CD4-positive, alpha-beta T cell (primary cell): ENCODE measurements at regions not wholly inside any gene's neighbourhood (a gene's known extent, or its start where the extent isn't known, plus 50 kb on each side); places are given as distances from the start of the nearest gene placed in this dataset.

Experiments used
- ATAC-seq: fragments of 200-7000 bp; cut with Tn5 transposase; one replicate; pipeline ENCODE4 v1.10.0; 2022; ENCODE audit warnings: mild to moderate bottlenecking; ENCODE audit not compliant: poor library complexity
- CTCF ChIA-PET: fragments of 350-600 bp; sonication (Branson Sonifier 250); formaldehyde crosslinking; loops from one replicate; lab custom pipeline; 2021; ENCODE audit warnings: antibody characterized with exemption, inconsistent platforms; lab: Charles Lee
- POLR2A ChIA-PET: fragments of 350-600 bp; sonication (Branson Sonifier 250); formaldehyde crosslinking; loops from one replicate; lab custom pipeline; 2021; ENCODE audit warnings: antibody characterized with exemption, inconsistent platforms; lab: Charles Lee
- DNase-seq, 14 experiments: peaks; one replicate each; pipeline ENCODE4 v3.0.0-alpha.2; 2013 to 2020; ENCODE audit warnings: mixed read lengths in 2 of 14
- H3K27ac ChIP-seq, 2 donors: one replicate each; pipeline versions ENCODE4 v1.5.1 to v1.7.0; 2013; ENCODE audit warnings: low read length in 2 of 2, low read depth in 1 of 2, mild to moderate bottlenecking in 1 of 2
- H3K27me3 ChIP-seq, 2 experiments: 1 replicate in 1 of 2; 2 replicates in 1 of 2; pipeline versions ENCODE4 v1.6.1 to v1.7.0; 2013; ENCODE audit warnings: low read length in 2 of 2, control low read depth in 1 of 2, mild to moderate bottlenecking in 1 of 2, moderate library complexity in 1 of 2; ENCODE audit not compliant: insufficient read depth in 2 of 2, control insufficient read depth in 1 of 2
- H3K36me3 ChIP-seq: one replicate; pipeline ENCODE4 v1.6.1; 2013; ENCODE audit warnings: low read length, control low read depth; ENCODE audit not compliant: insufficient read depth
- H3K4me1 ChIP-seq: one replicate; pipeline ENCODE4 v1.6.1; 2013; ENCODE audit warnings: low read length, control low read depth; ENCODE audit not compliant: insufficient read depth
- H3K4me3 ChIP-seq: one replicate; pipeline ENCODE4 v1.5.1; 2013; ENCODE audit warnings: mild to moderate bottlenecking, low read length, moderate library complexity
- H3K9me3 ChIP-seq, 2 experiments: 1 replicate in 1 of 2; 2 replicates in 1 of 2; pipeline versions ENCODE4 v1.6.1 to v1.7.0; 2013; ENCODE audit warnings: low read length in 2 of 2, mild to moderate bottlenecking in 2 of 2, control low read depth in 1 of 2, moderate library complexity in 1 of 2; ENCODE audit not compliant: control insufficient read depth in 1 of 2, insufficient read depth in 1 of 2
- H3K27ac Mint-ChIP-seq: one replicate; pipeline ENCODE4 v1.8.0; 2020; ENCODE audit warnings: mixed read lengths
- H3K27me3 Mint-ChIP-seq: one replicate; pipeline ENCODE4 v1.8.0; 2021; ENCODE audit warnings: mixed read lengths
- H3K36me3 Mint-ChIP-seq: one replicate; pipeline ENCODE4 v1.8.0; 2021; ENCODE audit warnings: low read depth, mixed read lengths
- H3K4me1 Mint-ChIP-seq: one replicate; pipeline ENCODE4 v1.8.0; 2021; ENCODE audit warnings: low read depth, mixed read lengths
- H3K4me3 Mint-ChIP-seq: one replicate; pipeline ENCODE4 v1.8.0; 2020; ENCODE audit warnings: mild to moderate bottlenecking, mixed read lengths
- H3K9me3 Mint-ChIP-seq: one replicate; pipeline ENCODE4 v1.8.0; 2020; ENCODE audit warnings: mixed read lengths
- CTCF ChIP-seq: fragments of 200-600 bp; IDR thresholded peaks from one replicate; pipeline ENCODE4 v1.8.0; 2022; ENCODE audit warnings: antibody characterized with exemption, mild to moderate bottlenecking
- intact Hi-C, 2 experiments: fragments of 100-400 bp; cut with DNase I in 1 of 2; cut with micrococcal nuclease in 1 of 2; formaldehyde crosslinking; loops; one replicate each; pipeline versions ENCODE4 v1.15.1 to v1.9.0; 2023 to 2025; cut with DNase I, micrococcal nuclease

- Histone ChIP-seq H3K4me1 (no peaks in the 10 kb centered on the region), H3K27me3 (no peaks in the 10 kb centered on the region), H3K36me3 (no peaks in the 10 kb centered on the region), H3K27ac (no peak overlapping the region), H3K4me3 (no peak overlapping the region), H3K9me3 (no peaks in the 10 kb centered on the region)
- H3K9me3 Mint-ChIP-seq: peaks cover 6% of the 10 kb centered on the region
- H3K36me3 Mint-ChIP-seq: no peaks in the 10 kb centered on the region
- no peak overlapping the region for H3K27ac Mint-ChIP-seq
- H3K27me3 Mint-ChIP-seq: no peaks in the 10 kb centered on the region
- ATAC-seq: no peak
- ChIA-PET POLR2A (no interaction called here), CTCF (no interaction called here)
- no peak overlapping the region for H3K4me3 Mint-ChIP-seq
- DNase-seq: no peak
- no peaks in the 10 kb centered on the region for H3K4me1 Mint-ChIP-seq
- TF ChIP-seq CTCF: no peak
- intact Hi-C loops: no loop called here
Measured at GRCh38 chr20:55058938-55059337, 583.5 kb downstream of the DOK5 start.

GRCh38 chr20:55057779-55058415 lies 582.5 kb downstream of the DOK5 start:
- DNase-seq (no peak), ATAC-seq (no peak)
- Mint-ChIP-seq H3K9me3 (peaks cover 11% of the 10 kb centered on the region), H3K27ac (no peak overlapping the region), H3K4me1 (no peaks in the 10 kb centered on the region), H3K27me3 (no peaks in the 10 kb centered on the region), H3K36me3 (no peaks in the 10 kb centered on the region), H3K4me3 (no peak overlapping the region)
- CTCF ChIA-PET: no interaction called here
- H3K27me3 ChIP-seq: no peaks in the 10 kb centered on the region
- no peaks in the 10 kb centered on the region for H3K9me3 ChIP-seq
- POLR2A ChIA-PET: no interaction called here
- no peaks in the 10 kb centered on the region for H3K36me3 ChIP-seq
- no peak overlapping the region for H3K27ac ChIP-seq
- H3K4me1 ChIP-seq: no peaks in the 10 kb centered on the region
- intact Hi-C loops: no loop called here
- no peak for TF ChIP-seq CTCF
- H3K4me3 ChIP-seq: no peak overlapping the region

GRCh38 chr20:55054453-55054852 lies 579.1 kb downstream of the DOK5 start:
- no peaks in the 10 kb centered on the region for H3K4me1 Mint-ChIP-seq
- Histone ChIP-seq H3K9me3 (no peaks in the 10 kb centered on the region), H3K4me3 (no peak overlapping the region), H3K36me3 (no peaks in the 10 kb centered on the region), H3K27me3 (no peaks in the 10 kb centered on the region), H3K27ac (no peak overlapping the region), H3K4me1 (no peaks in the 10 kb centered on the region)
- H3K27ac Mint-ChIP-seq: no peak overlapping the region
- intact Hi-C loops: no loop called here
- H3K36me3 Mint-ChIP-seq: no peaks in the 10 kb centered on the region
- DNase-seq (no peak), ATAC-seq (no peak)
- no peaks in the 10 kb centered on the region for H3K27me3 Mint-ChIP-seq
- peaks cover 13% of the 10 kb centered on the region for H3K9me3 Mint-ChIP-seq
- TF ChIP-seq CTCF: no peak
- ChIA-PET POLR2A (no interaction called here), CTCF (no interaction called here)
- no peak overlapping the region for H3K4me3 Mint-ChIP-seq
